ENCODE measurements at regions not wholly inside any gene's neighbourhood (a gene's known extent, or its start where the extent isn't known, plus 50 kb on each side); places are given as distances from the start of the nearest gene placed in this dataset.

DNA sequence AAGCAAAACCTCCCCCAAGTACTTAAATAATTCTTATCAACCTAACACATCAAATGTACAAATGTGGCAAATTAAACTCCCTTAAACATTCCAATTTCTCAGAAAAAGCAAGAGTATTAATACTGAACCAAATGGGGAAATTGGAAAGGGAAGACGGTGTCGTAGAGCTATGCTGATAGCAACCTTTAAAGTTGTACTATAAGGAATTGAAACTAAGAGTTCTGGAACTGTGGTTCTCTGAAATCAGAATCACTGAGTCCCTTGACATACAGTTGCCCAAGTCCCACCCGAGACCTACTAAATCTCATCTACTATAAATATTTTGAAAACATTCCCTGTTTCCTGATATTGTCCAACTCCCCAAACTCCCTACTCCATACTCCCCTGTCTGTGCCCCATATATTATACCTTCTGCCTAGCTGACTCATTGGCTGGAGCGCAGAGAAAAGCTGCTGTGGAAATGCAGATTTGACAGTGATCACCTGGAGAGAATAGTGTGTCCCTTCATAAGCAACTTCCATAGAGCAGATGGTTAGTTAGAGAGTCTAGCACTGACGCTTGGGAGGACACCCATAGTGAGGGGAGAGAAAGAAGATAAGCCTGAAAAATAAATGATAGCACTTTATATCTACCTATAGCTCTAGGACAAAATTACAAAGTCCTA is 51.4 kb upstream of the ITM2B start:
- FAIRE-seq (no peak), DNase-seq (ENCODE audit: low spot score) (no peak)

DNA sequence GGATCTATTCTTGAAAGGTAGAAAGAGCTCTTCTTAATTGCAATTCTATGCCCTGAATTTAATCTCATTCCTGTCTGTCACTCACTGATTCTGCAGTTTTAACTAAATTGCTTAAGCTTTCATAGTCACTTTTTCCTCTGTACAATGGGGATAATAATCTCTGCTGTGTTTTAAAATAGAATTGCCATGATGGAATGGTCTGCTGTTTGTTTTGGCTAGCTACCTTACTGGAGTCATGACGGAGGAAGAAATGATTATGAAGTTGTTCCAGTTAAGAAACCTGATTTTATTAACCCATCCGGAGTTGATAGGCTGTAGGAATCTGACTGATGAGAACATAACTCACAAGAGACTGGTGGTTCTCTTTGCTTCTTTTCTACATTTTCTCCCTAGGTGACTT is 54.9 kb upstream of the ITM2B start:
- DNase-seq (ENCODE audit: low spot score) (no peak), FAIRE-seq (no peak)

DNA sequence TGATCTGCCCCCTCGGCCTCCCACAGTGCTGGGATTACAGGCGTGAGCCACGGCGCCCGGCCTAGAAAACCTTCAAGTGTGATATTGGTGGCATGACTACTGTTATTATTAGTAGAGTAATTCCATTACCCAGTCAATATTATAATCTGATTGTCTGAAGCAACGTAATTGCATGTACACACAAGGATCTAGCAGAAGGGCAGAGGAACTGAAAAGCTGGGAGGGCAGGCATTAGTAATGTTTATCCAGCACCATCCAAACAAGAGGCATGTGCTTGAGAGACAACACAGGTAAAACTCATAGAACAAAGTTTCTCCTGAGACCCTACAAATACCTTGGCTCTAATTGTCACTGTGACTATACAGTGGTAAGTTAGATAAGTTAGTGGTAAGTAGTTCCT is 56.2 kb upstream of the ITM2B start:
- no peak for FAIRE-seq
- DNase-seq (ENCODE audit: low spot score) = no peak

DNA sequence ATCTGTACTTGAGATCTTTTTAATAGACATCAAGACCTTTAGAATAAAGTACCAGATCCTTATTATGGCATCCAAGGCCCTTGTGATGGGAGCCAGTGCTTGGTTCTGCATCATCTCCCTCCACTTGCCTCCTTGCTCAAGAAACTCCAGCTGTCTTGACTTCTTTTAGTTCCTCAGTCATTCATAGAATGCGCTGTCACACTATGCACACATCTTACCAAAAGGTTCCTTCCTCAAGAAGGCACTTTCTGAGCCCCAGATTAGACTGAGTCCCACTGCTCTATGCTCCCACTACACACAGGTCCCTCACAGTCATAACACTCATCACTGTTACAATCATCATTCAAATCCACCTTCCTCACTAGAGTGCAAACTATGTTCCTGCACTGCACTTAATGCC is 57.8 kb upstream of the ITM2B start:
- DNase-seq (ENCODE audit: low spot score) (no peak), FAIRE-seq (no peak)

DNA sequence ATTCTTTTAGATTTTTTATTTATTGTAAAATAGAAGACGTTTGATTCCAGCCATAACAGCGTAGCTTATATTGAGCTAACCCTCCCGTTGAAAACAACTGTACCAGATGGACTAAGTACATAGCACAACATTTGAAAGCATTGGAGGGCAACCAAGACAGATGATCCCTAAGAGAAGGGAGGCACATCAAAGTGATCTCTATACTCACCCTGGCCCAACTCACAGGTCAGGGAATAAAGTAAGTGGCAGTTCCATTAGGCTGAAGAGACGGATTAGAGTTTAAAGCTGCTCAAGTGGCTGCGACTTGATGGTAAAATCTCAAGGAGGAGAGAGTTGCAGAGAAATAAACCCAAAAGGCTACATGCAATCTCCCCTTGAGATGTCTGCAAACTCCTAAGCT is 65.1 kb upstream of the ITM2B start:
- FAIRE-seq = no peak
- DNase-seq (ENCODE audit: low spot score) = no peak

DNA sequence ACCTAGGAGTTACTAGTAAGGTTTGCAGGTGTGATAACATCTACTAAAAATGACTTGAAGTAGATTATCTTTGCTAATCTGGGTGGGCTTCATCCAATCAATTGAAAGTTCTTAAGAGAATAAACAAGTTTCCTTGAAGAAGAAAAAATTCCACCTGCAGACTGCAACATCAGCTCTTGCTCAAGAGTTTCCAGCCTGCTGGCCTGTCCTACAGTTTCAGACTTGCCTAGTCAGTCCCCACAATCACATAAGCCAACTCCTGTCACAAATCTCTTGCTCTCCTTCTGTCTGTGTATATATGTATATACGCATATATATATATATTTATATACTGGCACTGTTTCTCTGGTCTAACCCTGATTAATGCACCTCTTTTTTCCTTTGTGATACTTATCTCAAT is 67.3 kb upstream of the ITM2B start:
- no peak for FAIRE-seq
- no peak for DNase-seq (ENCODE audit: low spot score)

DNA sequence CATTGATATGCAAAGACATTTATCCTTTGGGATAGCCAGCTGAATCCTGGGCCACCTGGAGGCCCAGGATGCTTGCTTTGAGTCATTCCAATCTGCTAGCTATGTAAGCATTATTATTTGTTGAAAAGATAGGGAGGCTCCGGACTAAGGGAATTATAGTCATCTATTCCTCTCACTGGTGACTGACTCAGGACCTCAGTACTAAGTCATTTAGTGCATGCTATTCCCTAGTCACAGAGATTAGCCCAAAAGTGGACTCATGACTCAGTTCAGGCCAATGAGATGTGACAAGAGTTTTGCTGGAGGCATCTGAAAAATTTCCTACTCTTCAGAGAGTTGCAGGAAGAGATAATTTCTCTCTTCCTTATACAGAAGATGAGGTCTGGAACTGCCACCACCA is 67.9 kb upstream of the ITM2B start:
- FAIRE-seq (no peak), DNase-seq (ENCODE audit: low spot score) (peak; percentile 52)

DNA sequence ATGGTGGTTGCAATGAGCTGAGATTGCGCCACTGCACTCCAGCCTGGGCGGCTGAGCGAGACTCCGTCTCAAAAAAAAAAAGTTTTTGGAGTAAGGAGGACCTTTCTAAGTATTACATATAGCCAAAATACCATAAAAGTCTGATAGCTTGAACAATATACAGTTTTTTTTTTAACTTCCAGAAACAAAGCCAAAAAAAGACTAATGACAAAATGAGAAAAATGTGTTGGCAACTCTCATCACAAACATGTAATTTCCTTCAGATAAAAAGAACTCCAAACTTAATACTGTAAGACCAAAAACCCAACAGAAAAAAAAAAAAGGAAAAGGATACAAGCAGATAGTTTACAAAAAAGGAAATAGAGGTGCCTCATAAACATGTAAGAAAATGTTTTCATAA is 68.2 kb upstream of the MED4 start:
- no peak for FAIRE-seq
- DNase-seq (ENCODE audit: low spot score) = no peak

DNA sequence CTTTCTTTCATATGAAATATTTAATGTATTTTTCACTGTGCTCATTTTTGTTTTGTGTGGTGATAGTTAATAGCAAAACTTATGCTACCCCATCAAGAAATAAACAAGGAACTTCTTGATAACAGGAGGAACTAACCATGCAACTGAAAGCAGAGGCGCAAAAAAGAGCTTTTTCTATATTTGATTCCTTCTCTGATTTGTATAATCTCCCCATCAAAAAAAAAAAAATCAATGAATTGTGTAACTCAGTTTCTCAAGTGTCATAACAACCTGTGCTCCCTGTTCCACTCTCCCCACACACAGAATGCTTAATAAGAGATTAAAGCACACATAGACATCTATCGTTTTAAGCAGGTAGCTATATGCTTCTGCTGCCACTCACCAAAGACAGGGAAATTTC is 67.3 kb upstream of the MED4 start:
- FAIRE-seq (no peak), DNase-seq (ENCODE audit: low spot score) (no peak)

DNA sequence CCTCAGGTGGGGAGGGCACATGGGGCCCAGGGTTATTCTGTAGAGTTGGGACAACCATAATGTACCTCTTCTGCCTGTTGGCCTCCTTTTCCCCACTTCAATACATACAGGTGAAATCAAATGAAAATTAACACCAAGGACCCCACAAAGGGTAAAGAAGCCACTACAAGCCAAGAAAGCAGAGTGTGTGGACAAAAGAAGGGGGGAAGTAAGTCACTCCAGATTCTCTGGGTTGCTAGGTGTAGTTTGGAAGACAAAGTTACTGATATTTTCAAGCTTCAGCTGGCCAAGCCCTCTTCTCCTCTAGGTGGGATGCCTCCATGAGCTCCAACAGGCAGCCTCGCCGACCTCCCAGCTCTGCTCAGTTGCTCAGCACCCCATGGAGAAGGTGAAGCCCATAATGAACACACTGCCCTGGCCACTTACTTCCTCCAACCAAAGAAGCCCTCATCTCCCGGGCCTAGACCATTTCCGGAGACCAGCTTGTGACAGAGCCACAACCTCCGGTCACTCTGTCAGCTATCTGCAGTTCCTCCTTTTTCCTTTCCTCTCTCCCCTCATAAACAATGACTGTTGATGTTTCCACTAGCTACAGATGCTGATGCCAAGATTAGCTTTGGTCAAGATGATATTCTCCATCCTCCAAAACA is 66.8 kb upstream of the MED4 start:
- FAIRE-seq = no peak

DNA sequence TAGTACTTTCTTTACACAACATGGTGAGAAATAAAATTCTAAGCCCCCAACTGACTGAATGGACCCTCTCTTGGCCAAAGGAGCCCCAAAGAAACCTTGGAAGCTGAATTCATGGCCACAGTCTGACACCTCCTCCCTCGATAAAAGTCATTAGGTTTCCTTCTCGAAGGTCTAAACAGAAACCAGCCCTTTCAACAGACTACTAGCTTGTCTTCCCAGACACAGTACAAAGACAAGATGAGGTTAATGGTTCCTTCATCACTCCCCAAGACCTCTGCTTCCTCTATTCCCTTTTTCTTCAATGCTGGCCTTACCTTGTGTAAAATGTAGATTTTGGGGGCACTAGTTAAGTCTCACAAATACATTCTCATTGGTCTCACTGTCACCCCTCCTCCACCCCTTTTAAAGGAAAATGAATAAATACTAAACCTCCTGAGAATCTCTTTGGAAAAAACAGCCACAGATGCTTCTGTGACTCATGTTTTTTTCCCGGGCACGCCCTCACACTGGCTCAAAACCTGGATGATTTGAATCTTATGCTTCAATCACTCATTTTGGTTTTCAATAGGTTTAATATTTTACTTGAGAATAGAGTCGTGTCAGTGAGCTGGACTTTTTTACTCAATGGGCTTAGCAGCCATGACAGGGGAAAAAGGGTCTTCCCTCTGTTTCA is 65.8 kb upstream of the MED4 start:
- peak; percentile 68 for DNase-seq (ENCODE audit: low spot score)
- peak; percentile 96 for FAIRE-seq

More for the DNA sequence above, 66.8 kb upstream of the MED4 start:
- DNase-seq (ENCODE audit: low spot score) = no peak

DNA sequence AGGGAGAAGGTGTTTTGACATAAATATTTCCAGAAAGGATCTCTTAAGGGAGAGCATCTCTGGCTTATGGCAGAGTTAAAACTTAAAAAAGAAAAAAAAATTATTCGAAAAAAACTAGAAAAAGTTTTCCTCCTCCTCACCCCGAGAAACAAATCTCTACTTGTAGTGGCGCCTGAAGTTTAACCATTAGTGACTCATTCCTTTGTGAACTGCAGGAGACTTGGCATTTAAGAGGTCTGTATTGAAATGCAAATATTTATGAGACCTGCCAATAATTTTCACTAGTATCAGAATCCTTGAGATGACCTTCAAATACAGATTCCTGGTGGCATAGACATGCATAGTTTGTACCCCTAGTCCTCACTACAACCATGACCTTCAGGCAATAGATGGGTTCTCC is 64.9 kb upstream of the MED4 start:
- no peak for FAIRE-seq
- DNase-seq (ENCODE audit: low spot score) = peak; percentile 47

DNA sequence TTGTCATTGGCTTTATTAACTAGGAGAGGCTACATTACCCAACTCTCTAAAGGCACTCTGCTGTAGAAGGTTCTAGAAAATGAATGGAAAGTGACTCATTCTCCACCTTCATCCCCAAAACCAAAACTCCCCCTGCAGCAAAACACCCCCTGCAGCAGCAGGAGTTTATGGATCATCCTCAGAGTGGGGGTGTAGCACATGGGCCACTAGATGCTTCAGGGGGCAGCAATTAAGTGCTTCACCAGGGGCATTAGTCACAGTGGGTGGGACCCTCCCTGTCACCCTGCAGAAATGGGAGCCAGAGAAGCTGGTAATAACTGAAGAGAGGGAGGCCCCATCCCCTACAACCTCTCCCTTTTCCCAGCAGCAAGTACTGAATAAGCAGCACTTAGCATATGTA is 64.5 kb upstream of the MED4 start:
- FAIRE-seq (peak; percentile 87), DNase-seq (ENCODE audit: low spot score) (peak; percentile 75)

DNA sequence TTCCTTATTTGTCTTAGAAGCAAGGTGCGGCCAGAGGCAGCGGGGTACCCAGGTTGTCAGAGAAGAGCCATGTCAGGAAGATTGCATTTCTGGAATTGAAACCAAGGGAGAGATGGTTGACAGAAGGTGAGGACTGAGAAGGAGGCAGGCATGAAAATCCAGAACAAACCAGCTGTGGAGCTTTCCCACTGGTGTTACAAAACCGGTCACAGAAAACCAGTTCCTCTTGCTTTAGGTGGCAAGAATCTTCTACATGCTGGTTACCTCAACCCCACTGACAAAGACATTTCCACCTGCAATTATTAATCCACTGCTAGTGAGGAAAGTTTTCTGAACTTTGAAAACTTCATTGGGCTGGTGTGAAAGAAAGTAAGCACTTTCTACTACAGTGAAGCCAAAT is 64.0 kb upstream of the MED4 start:
- FAIRE-seq = no peak

DNA sequence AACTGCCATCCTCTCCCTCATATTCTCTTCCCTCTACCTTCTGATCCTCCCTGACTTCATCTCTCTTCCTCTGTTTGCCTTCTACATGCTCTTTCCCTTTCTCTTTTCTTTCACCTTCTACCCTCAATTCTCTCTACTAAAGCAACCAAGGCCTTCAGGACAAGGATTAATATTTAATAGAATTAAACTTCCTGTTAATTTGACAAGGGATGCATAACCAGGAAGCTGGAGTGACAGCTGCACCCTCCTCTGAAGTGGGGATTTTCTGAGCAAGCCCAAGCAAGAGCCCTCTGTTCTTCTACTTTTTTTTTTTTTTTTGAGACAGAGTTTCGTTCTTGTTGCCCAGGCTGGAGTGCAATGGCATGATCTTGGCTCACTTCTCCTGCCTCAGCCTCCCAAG is 63.4 kb upstream of the MED4 start:
- DNase-seq (ENCODE audit: low spot score) (peak; percentile 42), FAIRE-seq (peak; percentile 77)

More for the DNA sequence above, 64.0 kb upstream of the MED4 start:
- no peak for DNase-seq (ENCODE audit: low spot score)

DNA sequence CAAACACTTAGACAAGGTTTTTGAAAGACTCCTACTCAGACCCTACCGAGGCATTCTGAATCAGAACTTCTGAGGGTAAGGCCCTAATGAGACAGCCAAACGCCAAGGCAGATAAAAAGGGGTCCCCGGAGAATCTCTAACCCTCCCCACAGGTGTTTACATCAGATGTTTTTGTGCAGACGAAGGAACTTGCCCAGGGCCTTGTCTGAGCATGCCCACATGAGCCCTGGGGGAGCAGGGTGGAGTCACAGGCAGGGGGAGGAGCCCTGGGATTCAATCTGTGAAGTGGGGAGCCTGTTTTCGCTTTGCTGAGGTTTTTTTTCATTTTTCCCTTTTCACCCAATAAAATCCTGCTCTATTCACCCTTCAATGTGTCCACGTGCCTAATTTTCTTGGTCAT is 61.6 kb upstream of the MED4 start:
- FAIRE-seq (no peak), DNase-seq (ENCODE audit: low spot score) (no peak)

DNA sequence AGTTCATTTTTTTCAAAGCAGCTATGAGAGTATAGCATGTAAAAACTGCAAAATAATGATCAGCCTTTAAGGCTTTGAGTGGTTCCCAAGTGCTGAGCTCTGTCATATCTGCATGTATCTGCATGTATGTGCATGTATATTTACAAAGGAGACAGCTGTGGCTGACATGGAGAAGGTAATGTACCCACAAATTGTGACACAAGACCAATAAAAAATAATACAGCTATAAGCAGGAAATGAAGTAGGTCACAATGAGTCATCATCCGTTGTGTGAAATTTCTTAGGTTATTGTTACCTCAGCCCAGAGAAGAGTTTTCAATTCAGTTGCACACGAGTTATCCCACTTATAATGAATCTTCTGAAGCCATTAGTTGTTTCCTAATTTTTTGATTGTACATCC is 60.9 kb upstream of the MED4 start:
- DNase-seq (ENCODE audit: low spot score) (peak; percentile 58), FAIRE-seq (peak; percentile 83)

DNA sequence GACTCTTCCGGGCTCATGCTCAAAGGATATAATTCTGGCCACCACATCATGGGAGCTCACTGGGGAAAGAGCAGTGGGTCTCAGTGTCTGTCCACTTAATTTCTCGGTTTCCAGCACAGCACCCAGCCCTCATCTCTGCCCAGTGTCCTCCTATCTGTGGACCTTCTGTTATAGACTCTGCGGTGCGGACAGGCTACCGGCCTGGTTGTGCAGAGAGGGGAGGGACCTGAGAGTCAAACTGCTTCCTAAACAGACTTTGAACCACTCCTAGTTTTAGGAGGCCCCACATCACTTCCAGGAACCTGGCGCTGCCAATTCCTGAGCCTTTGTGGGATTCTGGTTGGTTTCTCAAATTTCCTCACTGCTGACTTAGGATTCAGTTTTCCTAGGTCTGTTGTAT is 59.8 kb upstream of the MED4 start:
- no peak for FAIRE-seq
- DNase-seq (ENCODE audit: low spot score) = no peak

DNA sequence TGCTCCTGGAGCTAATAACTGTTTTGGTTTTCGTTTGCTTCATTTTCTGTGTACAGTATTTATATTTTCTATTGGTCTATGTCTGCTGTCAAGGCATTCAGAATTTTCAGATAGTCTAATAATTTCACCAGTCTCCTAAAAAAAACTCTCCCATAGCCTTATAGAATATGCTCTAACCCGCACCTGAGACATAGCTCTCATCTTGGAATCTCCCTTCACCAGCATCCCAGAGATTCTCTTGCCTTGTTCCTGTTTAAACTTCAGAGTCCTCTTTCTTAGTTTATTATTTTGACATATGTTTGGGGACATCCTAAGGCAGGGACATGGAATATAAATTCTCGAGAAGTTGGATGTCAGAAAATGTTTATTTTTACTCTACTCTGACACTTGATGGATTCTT is 58.3 kb upstream of the MED4 start:
- no peak for FAIRE-seq

DNA sequence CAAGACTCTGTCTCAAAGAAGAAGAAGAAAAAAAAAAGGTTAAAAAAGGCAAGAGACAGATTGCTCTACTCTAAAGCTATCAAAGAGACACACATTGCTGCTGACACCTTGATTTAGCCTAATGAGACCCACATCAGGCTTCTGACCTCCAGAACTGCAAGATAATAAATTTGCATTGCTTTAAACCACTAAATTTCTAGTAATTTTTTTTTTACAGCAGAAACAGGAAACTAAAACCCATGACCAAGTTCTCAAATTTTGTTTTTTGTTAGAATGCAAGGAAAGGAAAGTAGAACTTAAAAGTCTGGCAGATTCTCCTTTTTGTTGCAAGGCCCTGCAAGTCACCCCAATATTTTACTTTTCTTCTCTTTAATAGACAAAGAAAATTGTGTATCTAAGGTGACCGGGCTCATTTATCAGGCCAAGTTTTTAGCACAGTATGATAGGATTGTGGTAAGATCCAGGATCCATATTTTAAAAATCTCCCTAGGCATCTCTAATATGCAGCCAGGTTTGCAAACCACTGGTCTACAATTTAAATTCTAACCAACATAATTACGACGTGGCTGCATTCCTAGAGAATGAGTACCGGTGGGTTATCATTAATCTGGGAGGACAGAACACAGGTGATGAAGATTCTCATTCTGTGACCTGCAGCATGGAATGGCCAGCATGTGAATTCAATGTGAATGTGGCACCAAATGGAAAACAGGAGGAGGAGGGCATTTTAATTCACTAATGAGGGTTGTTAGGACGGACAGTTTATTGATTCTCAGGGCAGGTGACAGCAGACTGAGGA is 56.7 kb upstream of the MED4 start:
- FAIRE-seq = peak; percentile 76
- DNase-seq (ENCODE audit: low spot score) = peak; percentile 51

More for the DNA sequence above, 58.3 kb upstream of the MED4 start:
- no peak for DNase-seq (ENCODE audit: low spot score)

DNA sequence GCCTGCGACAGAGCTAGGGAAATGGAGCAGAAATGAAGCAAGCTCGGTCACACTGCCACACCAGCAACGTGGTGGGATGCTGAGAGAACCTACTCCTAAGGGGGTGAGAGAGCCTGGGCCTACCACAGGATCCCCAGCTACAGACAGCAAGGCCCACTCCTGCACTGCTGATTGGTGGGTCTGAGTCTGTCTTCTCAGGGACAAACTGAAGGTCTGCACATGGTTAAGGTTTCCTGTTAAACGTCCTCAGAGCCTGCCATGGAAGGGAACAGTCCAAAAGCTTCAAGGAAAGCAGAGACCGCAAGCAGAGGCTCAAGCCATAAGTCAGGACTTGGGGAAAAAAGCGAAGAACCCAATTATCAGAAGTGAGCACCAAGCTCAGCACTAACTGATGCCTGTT is 53.5 kb upstream of the MED4 start:
- FAIRE-seq (no peak), DNase-seq (ENCODE audit: low spot score) (no peak)

DNA sequence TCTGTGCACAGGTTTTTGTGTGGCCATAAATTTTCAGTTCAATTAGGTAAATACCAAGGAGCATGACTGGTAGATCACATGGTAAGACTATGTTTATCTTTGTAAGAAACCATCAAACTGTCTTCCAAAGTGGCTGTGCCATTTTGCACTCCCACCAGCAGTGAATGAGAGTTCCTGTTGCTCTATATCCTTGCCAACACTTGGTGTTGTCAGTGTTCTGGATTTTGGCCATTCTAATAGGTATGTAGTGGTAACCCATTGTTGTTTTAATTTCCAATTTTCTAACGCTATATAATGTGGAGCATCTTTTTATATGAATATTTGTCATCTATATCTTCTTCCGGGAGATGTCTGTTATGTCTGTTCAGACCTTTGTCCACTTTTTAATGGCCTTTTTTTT is 51.7 kb upstream of the MED4 start:
- FAIRE-seq = no peak
- DNase-seq (ENCODE audit: low spot score) = no peak

Data from RCC 7860 (cell line).